ENCODE measurements at regions not wholly inside any gene's neighbourhood (a gene's known extent, or its start where the extent isn't known, plus 50 kb on each side); places are given as distances from the start of the nearest gene placed in this dataset.

DNA sequence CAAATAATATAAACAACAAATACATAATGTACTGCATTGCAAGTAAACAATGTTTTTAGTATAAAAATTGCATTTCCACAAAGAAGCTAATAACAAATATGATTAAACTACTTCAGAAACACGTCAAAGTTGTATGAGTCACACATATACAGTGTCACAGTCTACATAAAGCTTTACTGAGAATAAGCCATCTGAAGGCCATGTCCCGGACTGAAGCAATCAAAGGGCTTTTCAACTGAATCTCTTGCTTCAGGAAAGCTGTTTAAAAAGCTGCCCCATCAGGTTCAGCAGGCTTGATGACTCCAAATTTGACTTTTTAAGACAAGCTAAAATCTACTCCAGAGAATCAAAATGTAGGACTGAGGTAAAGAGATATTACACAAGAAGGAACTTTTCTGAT is 1476.8 kb downstream of the ADGRL3 start:
- H3K9me3 ChIP-seq: no peaks in the 10 kb centered on the region
- ATAC-seq (no peak), DNase-seq (no peak)
- H3K4me3 ChIP-seq: no peak overlapping the region
- no peaks in the 10 kb centered on the region for H3K36me3 ChIP-seq (ENCODE audit: low read depth)
- H3K4me1 ChIP-seq (ENCODE audit: low read depth): no peaks in the 10 kb centered on the region
- TF ChIP-seq, protein P1, sequence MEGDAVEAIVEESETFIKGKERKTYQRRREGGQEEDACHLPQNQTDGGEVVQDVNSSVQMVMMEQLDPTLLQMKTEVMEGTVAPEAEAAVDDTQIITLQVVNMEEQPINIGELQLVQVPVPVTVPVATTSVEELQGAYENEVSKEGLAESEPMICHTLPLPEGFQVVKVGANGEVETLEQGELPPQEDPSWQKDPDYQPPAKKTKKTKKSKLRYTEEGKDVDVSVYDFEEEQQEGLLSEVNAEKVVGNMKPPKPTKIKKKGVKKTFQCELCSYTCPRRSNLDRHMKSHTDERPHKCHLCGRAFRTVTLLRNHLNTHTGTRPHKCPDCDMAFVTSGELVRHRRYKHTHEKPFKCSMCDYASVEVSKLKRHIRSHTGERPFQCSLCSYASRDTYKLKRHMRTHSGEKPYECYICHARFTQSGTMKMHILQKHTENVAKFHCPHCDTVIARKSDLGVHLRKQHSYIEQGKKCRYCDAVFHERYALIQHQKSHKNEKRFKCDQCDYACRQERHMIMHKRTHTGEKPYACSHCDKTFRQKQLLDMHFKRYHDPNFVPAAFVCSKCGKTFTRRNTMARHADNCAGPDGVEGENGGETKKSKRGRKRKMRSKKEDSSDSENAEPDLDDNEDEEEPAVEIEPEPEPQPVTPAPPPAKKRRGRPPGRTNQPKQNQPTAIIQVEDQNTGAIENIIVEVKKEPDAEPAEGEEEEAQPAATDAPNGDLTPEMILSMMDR (IDR thresholded peaks at IDR 0.05): no peak
- intact Hi-C loops (cut with DNase I, micrococcal nuclease): no loop called here

DNA sequence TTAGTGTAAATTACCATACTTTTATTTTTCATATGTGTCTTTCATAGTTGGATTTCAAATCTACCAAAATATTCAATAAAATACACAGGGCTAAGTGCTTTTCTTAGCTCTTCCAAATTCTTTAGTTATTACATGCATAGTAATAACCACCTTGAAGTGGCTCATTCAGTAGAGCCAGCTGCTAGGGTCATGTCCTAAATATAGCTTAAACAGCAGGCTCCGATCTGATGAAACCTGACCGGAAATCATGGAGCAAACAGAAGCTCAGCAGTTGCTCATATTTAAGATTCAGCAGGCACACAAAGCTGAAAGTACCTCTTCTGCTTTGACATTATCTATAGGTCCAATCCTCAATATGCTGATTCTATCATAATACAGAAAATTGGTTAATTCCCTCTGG is 1470.4 kb downstream of the ADGRL3 start:
- TF ChIP-seq, protein P1 (IDR thresholded peaks at IDR 0.05): no peak
- no peak for DNase-seq

GRCh38 chr4:62661821-62662220 is 1461.7 kb downstream of the ADGRL3 start:
- H3K4me3 ChIP-seq: no peak overlapping the region
- no peaks in the 10 kb centered on the region for H3K36me3 ChIP-seq (ENCODE audit: low read depth)
- ATAC-seq (no peak), DNase-seq (no peak)
- no peaks in the 10 kb centered on the region for H3K4me1 ChIP-seq (ENCODE audit: low read depth)
- TF ChIP-seq, protein P1 (IDR thresholded peaks at IDR 0.05): no peak
- intact Hi-C loops (cut with DNase I, micrococcal nuclease): no loop called here
- no peaks in the 10 kb centered on the region for H3K9me3 ChIP-seq

More for the DNA sequence above, 1470.4 kb downstream of the ADGRL3 start:
- Histone ChIP-seq H3K36me3 (ENCODE audit: low read depth) (no peaks in the 10 kb centered on the region), H3K4me3 (no peak overlapping the region), H3K9me3 (no peaks in the 10 kb centered on the region), H3K4me1 (ENCODE audit: low read depth) (no peaks in the 10 kb centered on the region)
- intact Hi-C loops (cut with DNase I, micrococcal nuclease): no loop called here
- no peak for ATAC-seq

DNA sequence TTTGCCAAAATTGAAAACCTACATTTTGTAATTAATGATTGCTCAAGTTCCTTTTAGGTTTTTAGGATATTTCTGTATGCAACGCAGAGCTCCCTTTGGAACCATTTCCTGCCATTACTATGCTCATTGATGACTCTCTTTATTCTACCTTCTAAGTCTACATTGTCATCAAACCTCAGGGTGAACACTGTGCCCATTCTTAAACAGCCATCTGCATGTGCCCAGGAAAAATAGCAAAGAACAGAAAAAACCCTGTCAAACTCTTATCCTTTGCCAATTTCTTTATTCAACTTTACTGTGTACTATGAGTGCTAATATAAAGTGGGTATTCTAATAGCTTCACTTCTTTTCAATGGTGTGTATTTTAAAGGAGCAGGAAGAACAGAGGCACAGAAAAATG is 1455.9 kb downstream of the ADGRL3 start:
- Histone ChIP-seq H3K9me3 (no peaks in the 10 kb centered on the region), H3K4me3 (no peak overlapping the region), H3K36me3 (ENCODE audit: low read depth) (no peaks in the 10 kb centered on the region), H3K4me1 (ENCODE audit: low read depth) (no peaks in the 10 kb centered on the region)
- DNase-seq (no peak), ATAC-seq (no peak)
- TF ChIP-seq, protein P1 (IDR thresholded peaks at IDR 0.05): no peak
- intact Hi-C loops (cut with DNase I, micrococcal nuclease): no loop called here

DNA sequence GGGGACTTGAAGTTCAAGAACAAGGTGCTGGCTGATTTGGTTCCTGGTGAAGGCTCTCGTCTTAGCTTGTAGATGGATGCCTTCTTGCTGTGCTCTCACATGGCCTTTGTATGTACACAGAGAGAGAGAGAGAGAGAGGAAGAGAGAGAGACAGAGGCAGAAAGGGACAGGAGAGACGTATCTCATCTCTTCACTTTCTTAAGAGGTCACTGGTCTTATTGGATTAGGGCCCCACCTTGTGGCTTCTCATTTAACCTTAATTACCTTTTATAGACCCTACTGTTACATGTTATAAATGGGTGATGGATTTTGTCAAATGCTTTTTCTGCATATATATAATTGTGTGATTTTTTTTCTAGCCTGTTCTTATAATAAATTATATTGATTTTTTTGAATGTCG is 1444.2 kb downstream of the ADGRL3 start:
- H3K9me3 ChIP-seq: no peaks in the 10 kb centered on the region
- DNase-seq (peak in 1 of 3 donors; percentile 61), ATAC-seq (peak; percentile 26)
- H3K36me3 ChIP-seq (ENCODE audit: low read depth): no peaks in the 10 kb centered on the region
- intact Hi-C loops (cut with DNase I, micrococcal nuclease): no loop called here
- TF ChIP-seq, protein P1 (IDR thresholded peaks at IDR 0.05): no peak
- no peak overlapping the region for H3K4me3 ChIP-seq
- H3K4me1 ChIP-seq (ENCODE audit: low read depth): no peaks in the 10 kb centered on the region

DNA sequence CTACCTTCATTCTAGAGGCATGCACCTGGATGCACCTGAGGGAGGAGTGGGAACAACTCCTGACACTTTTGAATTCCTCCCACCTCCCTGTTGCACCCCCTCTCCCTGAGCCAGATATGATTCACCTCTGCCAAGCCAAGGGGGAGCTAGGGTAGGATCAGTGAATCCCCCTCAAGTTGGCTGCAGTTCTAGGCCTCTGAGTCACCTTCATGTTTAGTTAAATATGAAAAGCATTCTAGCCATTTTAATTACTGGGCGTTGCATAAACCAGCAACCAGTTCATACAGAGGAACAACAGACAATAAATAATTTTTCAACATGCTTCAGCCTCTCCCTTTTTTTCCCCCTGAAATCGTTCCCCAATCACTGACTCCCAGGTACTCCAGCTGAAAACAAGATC is 1440.2 kb downstream of the ADGRL3 start:
- ATAC-seq (no peak), DNase-seq (no peak)
- Histone ChIP-seq H3K4me3 (no peak overlapping the region), H3K4me1 (ENCODE audit: low read depth) (no peaks in the 10 kb centered on the region), H3K9me3 (no peaks in the 10 kb centered on the region), H3K36me3 (ENCODE audit: low read depth) (no peaks in the 10 kb centered on the region)
- intact Hi-C loops (cut with DNase I, micrococcal nuclease): no loop called here
- TF ChIP-seq, protein P1 (IDR thresholded peaks at IDR 0.05): no peak
